Stimulated activated CD4-positive, alpha-beta T cell treated with anti-CD3 and anti-CD28 coated beads, Interleukin-2, amount 100 ng/mL, for 24 hours (primary cell): ENCODE measurements at regions not wholly inside any gene's neighbourhood (a gene's known extent, or its start where the extent isn't known, plus 50 kb on each side); places are given as distances from the start of the nearest gene placed in this dataset.

Experiments used
- DNase-seq, 2 donors: peaks; one replicate each; pipeline ENCODE4 v3.0.0-alpha.2; 2020

DNA sequence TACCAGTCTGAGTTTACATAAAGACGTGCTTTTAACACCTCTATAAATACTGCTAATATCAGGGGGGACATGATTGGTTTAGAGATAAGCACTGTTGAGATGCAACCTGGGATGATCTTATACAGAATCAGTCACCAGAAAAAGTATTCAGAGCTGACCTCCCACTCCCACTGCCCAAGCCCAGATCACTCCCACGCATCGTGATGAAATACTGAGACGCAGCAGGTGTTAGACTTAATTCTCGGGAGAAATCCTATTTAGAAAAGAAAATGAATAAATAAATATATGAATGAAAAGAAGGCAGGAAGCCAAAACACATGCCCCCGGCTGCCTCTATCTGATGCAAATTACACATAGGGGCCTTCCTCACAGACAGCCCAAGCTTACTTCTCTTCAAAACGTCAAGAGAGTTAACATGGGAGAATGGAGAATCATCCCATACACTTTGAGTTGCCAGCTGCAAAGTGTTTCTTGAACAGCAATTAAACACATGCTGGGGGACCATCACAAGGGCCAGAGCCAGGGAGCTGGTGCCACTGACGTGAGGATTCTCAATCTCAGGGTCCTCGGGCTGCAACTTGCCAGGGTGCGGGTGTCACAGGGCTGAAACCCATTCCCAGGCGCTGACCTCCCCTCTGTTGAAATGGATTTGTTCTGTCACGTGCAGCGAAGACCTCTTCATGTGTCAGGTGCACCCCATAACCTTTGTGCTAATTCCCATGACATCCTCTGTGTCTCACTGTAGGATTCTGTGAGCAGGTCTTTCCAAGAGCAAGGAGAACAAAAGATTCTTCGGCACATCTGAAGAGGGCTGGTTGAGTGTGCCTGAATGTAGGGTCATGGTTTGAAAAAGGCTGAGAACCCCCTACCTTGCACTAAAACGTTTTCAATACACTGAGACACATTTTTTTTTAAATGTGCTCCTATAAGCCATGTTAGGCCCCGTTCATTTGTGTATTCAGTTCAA lies 764.2 kb upstream of the ARRDC4 start:
- no peak for DNase-seq

- no peak for DNase-seq
These were observed 761.0 kb upstream of the ARRDC4 start for GRCh38 chr15:97199393-97200051.

DNA sequence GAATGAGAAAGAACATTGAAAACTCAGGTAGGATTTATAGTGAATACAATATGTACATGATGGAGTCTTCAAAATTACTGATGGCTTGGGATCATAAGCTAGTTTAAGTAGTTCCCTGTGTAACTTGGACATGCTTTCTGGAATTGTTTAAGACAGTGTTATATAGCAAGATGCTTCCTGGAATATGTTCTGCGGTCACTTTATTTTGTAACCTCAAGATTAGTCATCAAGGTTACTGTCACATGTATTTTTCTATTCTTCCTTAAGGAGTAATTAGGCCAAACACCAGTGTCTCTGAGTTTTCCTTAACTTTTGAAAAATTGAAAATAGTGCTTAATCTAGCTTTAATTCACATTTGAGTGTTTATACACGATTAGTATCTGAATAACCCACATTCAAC lies 760.3 kb upstream of the ARRDC4 start:
- no peak for DNase-seq

- no peak for DNase-seq
These were observed 750.2 kb upstream of the ARRDC4 start for GRCh38 chr15:97210277-97210676.

DNA sequence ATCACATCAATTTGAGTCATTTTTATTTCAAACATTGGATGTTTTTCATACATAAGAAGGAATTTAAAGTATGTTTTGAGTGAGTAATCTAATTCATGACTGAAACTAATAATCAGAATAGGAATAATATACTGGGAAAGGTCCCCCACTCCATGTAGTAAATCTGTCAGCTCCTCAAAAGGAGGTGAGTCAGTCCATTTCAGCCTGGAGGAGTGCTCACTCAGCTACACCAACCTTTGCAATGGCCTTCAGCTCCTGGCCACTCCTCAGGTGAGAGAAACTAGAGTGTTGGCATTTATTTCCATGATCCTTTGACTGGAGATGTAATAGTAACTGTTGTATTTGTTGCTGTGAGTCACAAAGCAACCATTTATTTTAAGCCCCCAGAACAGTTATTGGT lies 744.9 kb upstream of the ARRDC4 start:
- no peak for DNase-seq

DNA sequence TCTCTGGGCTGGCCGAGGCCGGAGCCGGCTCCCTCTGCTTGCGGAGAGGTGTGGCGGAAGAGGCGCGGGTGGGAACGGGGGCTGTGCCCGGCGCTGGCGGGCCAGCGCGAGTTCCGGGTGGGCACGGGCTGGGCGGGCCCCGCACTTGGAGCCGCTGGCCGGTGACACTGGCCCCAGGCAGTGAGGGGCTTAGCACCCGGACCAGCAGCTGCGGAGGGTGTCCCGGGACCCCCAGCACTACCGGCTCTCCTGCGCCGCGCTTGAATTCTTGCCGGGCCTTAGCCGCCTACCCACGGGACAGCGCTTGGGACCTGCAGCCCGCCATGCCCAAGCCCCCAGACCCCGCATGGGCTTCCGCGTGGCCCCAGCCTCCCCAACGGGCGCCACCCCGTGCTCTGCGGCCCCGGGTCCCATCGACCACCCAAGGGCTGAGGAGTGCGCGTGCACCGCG lies 736.3 kb upstream of the ARRDC4 start:
- DNase-seq: no peak

GRCh38 chr15:97234851-97235610 lies 725.5 kb upstream of the ARRDC4 start:
- peak; percentile 40 to 43 for DNase-seq

DNA sequence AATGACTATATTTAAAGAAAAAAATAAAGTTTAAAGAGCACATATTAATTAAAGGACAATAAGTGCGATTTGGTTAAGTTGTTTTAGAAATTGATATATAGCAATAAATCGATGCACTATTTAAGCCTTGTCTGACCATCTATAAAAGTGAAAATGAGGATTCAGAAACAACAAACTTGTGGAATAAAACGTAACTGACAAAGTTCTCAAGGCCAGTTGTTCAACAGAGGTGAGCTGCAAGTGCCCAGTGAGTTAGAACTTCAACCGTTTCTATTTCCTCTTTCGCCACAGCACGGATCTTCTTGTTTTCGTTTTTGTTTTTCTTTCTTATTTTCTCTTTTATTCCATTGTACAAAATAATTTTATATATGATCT lies 724.9 kb upstream of the ARRDC4 start:
- no peak for DNase-seq

DNA sequence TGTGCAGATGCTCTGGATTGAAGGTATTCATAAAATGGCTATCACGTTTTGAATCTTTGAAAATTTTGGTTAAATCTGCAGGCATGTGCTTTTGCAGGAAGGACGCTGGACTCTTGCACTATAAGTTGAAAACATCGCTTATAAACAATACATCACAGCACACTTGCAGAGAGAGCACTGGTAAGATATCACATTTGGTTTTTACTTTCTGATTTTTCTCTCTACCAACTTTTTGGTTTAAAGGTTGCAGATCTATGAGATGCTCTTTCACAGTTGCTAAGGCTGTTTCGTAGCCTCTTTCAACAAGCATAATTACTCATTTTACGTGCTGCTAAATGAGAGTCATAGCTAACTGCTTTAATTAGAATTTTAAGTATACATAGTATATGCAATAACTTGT lies 724.4 kb upstream of the ARRDC4 start:
- DNase-seq: no peak

DNA sequence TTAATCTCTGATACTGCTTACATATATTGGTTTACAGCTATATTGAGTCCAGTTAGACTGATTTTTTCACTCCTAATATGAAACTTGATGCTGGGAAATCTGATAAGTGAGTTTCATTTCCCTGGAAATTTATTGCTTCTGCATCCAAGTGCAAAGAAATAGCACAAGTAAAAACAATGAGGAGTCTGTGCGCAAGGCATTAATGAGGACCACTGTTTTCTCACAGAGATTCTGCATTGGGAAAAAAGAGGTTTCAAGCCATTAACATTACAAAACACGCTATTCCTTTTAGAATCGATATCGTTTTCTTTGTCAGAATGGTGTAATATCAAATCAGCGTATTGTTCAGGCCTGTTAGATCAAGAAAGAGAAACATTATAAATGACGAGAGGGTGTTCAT lies 723.3 kb upstream of the ARRDC4 start:
- DNase-seq: no peak

- DNase-seq: no peak
These were observed 712.1 kb upstream of the ARRDC4 start for GRCh38 chr15:97248376-97248775.

DNA sequence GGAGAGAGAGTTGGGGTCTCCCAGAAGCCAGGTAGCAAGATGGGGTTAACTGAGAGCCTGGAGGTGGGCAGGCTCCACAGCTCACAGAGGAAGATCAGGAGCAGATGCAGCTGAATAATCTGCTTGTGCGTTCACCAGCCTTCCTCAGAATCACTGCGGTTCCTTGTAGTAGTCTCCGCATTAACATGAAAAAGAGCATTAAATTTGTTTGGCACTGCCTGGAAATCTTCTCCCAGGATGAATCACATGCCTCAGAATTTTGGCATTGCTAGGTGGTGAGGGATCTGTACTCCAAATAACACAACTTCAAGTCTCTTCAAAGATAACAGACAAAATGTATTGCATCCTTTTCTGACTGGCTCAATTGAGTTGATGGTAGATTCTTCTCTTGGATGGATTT lies 700.6 kb upstream of the ARRDC4 start:
- no peak for DNase-seq

- DNase-seq: no peak
These were observed 659.3 kb upstream of the ARRDC4 start for GRCh38 chr15:97301166-97301565.

DNA sequence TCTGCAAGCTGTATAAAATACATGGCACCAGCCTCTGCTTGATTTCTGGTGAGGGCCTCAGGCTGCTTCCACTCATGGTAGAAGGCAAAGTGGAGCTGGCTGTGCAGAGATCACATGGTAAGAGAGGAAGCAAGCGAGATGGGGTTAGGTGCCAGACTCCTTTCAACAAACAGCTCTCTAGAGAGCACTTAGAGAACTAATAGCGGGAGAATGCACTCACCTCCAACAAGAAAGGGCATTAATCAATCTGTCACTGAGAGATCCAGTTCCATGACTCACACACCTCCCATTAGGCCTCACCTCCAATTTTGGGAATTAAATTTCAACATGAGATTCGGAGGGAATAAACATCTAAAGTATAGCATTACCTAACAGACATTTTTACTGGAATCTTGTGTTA lies 644.1 kb upstream of the ARRDC4 start:
- no peak for DNase-seq

- no peak for DNase-seq
These were observed 643.3 kb upstream of the ARRDC4 start for GRCh38 chr15:97317163-97317562.

DNA sequence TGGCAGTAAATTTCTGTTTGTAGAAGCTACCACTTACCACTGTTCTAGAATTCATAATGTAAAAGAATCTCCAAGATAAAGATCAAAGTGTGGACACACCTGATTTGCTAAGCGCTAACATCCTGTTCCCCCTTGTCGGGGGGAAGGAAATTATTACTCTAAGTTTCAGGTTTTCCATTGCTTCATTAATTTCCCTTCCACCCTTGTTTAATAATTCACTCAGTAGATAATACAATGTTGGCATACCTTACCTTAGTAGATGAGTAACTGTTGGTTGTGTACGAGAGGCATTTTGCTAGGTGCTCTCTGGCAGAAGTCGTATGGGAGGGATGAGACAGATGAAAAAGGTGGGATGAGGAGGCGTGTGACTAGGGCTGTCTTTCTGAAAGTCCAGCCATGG lies 641.2 kb upstream of the ARRDC4 start:
- DNase-seq: no peak

DNA sequence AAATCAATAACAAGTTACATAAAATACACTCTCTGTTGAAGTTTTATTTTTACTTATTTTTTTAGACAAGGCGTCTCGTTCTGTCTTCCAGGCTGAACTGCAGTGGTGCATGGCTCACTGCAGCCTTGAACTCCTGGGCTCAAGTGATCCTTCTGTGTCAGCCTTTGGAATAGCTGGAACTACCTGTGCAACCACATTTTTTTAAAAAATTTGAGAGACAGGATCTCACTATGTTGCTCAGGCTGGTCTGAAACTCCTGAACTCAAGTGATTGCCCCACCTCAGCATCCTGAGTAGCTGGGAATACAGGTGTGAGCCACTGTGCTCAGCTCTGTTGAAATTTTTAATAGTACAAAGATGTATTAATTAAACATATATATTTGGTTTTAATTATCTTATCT lies 614.3 kb upstream of the ARRDC4 start:
- no peak for DNase-seq

DNA sequence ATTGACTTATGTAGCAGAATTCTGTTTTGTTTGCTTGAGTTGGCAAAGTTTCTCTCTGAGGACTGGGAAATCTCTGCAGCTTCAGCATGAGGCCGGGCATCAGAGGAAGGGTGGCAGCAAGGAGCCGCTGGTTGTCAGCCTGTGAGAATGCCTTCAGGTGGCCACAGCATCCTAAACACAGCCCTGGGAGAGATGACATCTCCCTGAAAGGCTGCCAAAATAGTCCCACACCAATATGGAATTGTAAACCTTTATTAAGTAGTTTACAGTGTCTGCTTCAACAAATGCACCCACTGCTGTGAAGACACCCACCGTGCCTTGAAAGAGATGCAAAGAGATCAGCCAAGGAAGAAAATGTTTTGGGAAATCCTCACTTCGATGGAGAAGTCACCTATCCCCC lies 609.7 kb upstream of the ARRDC4 start:
- DNase-seq: no peak

DNA sequence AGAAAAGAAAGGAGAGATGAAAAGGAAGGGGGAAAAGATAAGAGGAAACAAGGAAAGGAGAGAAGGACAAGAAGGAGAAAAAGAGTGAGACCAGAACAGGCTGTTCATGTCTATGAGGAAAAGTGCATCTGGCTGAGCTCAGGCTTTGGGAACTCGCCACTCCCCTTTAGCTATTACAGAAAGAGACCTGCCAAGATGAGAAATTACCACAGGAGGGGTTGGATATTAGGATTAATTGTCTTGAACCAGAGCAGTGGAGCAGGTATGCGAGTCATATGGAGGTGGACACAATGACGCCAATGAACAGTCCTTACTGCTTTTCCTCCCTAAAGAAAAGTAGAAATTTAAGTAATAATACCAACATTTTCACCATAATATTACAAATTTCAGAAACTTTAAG lies 577.0 kb upstream of the ARRDC4 start:
- no peak for DNase-seq

DNA sequence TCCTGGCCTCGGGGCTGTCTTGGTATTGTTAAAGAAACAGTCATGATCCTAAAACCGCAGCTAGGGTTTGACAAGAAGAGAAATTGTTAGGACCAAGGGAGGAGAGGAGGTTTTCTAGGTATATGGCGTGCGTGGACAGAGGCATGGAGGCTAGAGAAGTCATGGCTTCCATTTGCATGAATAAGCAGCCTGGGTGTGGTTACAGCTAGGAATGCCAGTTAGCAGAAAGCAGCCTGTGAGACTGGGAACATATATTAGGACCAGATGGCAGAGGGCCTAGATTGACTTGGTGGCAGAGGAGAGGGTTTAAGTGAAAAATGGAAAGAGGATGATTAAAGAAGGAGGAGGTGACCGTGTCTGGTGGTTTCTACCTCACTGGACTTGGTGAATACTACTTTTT lies 573.6 kb upstream of the ARRDC4 start:
- no peak for DNase-seq

DNA sequence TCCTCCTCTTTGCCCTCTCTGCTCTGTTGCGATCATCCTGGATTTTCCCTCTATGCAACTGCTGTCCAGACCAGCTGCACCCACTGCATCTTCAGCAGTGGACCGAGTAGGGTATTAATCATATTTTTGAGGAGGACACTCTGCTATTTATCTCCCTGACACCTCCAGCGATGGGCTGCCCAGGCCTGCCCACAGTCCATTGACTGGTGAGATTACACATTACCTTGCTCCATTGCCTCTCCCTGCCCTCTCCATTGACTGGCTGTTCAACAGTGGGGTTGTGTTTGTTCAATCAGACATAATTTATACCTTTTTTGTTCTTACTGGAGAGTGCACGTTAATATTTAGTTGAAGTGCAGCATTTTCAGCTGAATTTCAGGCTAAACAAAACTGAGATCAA lies 559.3 kb upstream of the ARRDC4 start:
- DNase-seq: no peak

GRCh38 chr15:97401970-97402369 lies 558.5 kb upstream of the ARRDC4 start:
- DNase-seq: no peak

DNA sequence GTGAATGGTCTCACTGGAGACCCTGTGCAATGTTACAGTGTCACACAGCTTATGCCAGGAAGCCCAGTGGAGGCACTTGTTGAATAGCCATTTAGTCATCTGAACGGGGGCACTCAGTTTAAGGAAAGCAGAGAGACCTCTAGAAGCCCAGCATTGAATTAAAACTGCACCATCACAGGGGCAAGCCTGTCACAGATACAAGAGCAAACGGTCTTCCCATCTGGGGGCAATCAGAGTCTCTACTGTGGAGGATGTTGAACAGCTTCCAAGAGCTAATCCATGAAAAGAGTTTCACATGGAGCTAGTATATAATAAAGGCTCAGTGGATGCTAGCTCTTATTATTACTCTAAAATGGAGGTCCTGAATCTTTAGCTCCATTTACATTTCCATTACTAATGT lies 553.7 kb upstream of the ARRDC4 start:
- DNase-seq: no peak
